IPS DF 4.7 (cell line): ENCODE measurements at regions not wholly inside any gene's neighbourhood (a gene's known extent, or its start where the extent isn't known, plus 50 kb on each side); places are given as distances from the start of the nearest gene placed in this dataset.
A peak's percentile ranks its signal among the peaks of the same experiment; 100 is the strongest.

Experiments
- DNase-seq: peaks from one replicate; pipeline ENCODE4 v3.0.0-alpha.2; 2013; ENCODE audit warnings: low spot score; ENCODE audit errors: extremely low read depth

DNA sequence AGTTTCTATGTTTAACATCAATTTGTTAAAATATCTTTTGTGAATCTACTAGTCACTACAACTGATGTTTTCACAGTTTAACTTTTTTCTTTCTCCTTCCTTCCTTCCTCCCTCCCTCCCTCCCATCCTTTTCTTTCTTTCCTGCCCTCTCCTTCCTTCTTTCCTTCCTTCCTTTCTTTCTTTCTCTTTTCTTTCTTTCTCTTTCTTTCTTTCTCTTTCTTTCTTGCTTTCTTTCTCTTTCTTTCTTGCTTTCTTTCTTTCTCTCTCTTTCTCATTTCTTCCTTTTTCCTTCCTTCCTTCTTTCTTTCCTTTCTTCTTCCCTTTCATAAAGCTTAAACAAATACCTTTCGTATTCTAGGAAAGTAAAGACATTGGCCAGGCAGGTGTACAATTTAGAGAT is 2083.0 kb upstream of the CELF4 start:
- no peak for DNase-seq

DNA sequence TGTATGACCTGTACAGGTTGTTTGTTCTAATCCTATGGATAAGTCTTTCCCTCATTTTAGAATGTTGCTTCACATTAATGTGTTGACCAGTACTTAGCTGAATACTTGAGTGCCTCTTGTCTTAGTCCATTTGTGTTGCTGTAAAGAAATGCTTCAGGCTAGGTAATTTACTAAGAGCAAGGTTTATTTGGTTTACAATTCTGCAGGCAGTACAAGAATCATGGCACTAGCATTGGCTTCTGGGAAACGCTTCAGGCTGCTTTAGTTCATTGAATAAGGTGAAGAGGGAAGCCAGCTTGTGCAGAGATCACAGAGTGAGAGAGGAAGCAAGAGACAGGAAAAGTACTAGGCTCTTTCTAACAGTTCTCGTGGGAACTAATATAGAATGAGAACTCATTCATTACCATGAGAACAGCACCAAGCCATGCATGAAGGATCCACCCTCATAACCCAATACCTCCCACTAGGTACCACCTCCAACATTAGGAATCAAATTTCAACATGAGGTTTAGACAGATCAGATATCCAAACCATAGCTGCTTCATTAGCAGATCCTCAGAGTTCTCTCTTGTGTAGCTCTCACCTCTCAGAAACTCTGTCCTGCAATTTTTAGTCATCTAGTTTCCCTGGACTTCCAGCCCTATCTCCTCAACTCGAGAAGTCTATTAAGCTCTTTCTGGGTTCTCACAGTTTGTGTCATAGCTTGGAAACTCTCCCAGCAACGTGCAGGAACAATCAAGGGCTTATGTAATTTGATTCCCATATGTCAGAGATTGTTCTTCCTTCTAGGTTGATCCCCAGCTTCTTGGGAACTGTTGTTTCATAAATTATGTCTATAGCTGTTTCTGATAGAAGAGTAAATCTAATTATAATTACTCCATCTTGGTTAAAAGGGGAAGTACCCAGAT is 2082.3 kb upstream of the CELF4 start:
- DNase-seq, result no peak

GRCh38 chr18:39638224-39638623 is 2072.6 kb upstream of the CELF4 start:
- DNase-seq, result no peak

DNA sequence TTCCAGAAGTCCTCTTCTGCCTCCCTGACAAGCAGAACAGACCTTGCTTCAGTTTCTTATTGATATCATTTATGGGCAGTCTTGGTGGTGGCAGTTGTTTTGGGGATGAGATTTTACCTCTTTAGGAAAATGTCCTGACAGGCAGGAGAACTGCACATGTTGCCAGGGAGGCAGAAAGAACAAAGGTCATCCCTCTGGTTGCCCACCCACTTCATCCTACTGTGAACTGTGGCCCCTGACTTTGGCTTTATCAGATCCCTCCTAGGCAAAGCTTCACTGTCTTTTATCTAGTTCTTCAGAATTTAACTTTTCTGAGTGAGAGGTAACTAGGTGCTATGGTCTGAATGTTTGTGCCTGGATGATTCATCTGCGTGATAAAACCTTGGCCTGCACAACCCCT is 2071.3 kb upstream of the CELF4 start:
- DNase-seq, result no peak

GRCh38 chr18:39635966-39636365 is 2070.4 kb upstream of the CELF4 start:
- DNase-seq, result no peak

GRCh38 chr18:39635192-39635591 is 2069.6 kb upstream of the CELF4 start:
- no peak for DNase-seq

DNA sequence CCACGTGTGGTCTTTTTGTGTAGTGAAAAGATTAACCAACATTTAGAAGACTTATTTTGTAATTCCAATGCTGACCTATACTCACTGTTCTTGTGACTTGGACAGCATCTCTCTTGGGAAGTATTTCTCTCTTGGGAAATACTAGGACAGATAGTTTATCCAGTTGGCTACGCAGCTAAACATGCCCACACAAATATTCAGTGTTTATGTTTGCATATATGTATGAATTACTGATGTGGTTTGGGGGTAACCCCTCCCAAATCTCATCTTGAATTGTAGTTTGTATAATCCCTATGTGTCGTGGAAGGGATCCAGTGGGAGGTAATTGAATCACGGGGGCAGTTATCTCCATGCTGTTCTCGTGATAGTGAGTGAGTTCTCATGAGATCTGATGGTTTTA is 2062.3 kb upstream of the CELF4 start:
- DNase-seq, result no peak

GRCh38 chr18:39624961-39625360 is 2059.4 kb upstream of the CELF4 start:
- DNase-seq, result no peak

DNA sequence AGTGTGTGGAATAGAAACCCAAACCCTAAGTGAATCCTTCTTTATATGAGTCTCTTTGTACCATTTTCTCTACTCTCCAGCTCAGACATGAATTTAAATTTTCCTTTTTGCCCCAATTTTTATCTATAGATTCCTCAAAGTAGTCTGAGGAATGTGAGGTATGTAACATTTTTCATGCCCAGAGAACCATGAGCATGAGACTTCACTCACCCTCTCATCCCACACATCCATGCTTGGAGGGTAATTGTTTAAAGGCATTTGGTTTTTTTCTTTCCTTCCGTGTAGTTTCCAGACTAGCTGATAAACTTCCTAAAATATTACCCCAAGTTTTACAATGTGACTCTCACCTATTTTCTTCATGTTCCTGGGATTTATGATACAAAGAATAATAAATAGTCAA is 2056.8 kb upstream of the CELF4 start:
- DNase-seq, result no peak

DNA sequence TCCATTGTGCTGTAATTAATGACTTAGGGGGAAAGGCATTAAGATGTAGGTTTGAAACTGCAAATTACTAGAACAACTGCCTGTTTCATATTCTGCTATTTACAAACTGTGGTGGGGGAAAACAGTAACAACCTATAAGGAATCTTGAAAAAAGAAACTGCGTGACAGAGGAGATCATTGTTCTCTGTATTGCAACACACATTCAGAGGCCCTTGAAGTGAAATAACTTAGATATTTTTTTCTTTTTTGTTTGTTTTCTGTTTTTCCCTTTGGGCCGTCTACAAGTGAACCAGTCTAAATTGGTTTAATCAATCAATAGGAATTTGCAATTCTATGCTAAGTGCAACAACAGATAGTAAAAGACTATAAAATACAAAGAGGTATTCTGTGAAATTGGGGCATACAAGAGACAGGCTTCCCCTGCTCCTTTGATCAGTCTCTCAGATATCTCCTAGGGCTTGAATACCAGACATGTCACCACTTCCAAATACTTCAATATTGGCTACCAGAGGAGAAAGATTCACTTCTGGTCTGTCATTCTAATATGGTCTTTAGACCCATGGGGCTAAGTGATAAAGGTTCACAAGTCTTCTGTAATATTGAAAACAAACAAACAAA is 2055.1 kb upstream of the CELF4 start:
- no peak for DNase-seq

DNA sequence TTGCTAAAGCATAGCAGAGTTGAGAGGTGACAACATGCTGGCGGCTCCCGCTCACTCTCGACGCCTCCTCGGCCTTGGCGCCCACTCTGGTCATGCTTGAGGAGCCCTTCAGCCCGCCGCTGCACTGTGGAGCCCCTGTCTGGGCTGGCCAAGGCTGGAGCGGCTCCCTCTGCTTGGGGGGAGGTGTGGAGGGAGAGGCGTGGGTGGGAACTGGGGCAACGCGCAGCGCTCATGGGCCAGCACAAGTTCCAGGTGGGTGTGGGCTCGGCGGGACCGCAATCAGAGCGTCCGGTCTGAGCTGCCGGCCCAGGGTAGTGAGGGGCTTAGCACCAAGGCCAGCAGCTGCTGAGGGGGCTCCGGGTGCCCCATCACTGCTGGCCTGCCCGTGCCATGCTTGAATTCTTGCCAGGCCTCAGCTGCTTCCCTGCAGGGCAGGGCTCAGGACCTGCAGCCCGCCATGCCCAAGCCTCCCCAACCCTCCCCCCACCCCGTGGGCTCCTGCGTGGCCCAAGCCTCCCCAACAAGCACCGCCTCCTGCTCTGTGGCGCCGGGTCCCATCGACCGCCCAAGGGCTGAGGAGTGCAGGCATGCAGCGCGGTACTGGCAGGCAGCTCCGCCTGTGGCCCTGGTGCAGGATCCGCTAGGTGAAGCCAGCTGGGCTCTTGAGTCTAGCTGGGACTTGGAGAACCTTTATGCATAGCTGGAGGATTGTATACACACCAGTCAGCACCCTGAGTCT is 2052.8 kb upstream of the CELF4 start:
- DNase-seq, result no peak

DNA sequence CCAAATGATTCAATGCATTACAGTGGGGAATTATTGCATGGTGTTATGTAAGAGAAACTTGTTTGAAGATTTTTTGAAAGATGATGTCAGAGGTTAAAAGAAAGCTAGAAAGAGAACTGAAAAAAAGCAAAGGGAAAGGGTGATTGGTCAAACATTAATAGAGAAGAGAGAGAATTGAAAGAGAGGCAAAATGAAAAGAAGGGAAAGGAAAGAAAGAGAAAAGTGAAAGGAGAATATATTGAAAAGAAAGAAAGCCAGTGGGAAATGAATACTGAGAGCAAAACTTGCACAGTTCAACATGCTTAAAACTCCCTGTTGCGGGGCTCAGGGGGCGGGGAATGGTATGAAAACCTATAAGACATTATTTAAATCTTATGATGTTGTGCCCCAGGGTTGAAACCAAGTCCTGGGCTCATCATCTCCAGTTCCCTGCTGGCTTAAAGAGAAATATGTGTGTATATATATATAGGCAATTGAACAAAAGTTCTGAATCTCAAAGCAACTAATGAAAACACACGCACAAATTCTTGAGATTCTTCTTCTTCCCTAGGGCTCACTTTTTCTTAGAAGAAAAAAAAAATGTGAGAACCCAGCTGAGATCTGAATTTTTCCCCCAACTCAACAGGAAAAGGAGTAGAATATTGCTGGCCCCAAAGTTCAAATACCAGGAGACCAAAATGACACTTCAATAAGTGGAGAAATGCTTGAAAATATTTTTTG is 2045.9 kb upstream of the CELF4 start:
- no peak for DNase-seq

DNA sequence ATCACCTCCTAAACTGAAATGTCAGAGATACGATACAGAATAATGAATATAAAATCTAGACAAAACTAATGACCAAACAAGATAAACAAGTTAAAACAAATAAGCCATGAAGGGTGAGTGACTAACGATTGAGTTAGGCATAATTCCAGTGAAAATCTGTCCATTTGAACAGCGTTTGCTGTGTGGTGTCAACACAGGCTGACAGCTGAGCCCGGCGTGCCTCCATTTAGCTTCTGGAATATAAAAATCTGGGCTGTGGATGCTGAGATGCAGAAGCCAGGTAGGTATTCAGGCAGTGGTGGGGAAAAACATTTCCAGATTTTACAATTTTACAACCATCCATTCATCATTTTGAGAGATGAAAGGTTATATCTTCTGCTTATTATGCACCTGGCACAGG is 2041.4 kb upstream of the CELF4 start:
- no peak for DNase-seq

DNA sequence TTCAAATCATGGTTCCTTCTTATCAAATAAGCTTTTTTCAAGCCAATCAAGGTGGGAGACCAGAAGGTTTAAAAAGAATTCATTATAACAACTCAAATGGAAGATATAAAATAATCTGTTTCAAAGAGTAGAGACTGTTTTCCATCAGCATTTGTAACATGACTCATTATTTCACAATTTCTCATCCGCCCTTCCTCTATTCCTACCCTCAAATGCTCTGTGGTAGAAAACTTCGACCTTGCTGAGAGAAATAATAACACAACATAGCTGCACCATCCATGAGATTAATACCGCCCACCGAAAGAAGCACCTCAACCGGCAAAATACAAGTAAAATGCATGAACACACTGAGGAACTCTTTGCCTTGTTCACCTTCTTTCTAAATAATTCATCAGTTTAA is 2039.2 kb upstream of the CELF4 start:
- DNase-seq, result no peak

- DNase-seq, result no peak
Measured at GRCh38 chr18:39602131-39602530, 2036.5 kb upstream of the CELF4 start.

- no peak for DNase-seq
Measured at GRCh38 chr18:39600894-39601293, 2035.3 kb upstream of the CELF4 start.

- DNase-seq, result no peak
Measured at GRCh38 chr18:39599251-39599650, 2033.7 kb upstream of the CELF4 start.

DNA sequence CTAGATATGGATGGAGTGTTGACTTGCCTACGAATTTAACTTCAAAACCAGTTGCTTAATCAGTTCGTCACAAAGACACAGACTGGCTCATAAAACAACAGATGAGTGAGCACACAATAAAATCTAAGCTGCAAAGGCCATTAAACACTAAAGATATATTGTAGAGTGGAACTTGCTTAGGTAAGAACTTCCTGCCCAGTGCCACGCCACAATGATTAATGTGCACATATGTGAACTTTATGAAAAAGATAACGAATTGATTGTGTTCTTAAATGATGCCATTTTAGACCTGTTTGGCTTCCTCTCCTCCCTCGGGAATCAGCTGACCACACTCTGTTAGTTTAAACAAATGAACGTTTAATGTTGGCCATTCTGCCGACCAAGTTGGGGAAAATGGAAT is 2031.3 kb upstream of the CELF4 start:
- no peak for DNase-seq

DNA sequence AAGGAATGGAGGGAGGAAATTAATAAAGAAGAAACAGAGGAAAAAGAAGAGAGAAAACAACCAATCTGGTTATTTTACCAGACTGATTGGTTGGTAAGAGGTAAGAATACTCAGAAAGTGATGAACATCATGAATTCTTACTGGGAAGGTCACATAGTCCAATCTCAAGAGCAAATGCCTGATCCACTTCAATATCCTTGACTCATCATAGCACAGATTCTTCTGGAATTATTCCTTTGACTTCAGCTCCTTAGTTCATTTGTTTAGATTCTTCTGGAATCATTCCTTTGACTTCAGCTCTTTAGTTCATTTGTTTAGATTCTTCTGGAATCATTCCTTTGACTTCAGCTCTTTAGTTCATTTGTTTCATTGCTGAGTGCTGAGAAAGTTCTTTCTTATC is 2030.6 kb upstream of the CELF4 start:
- DNase-seq, result no peak

GRCh38 chr18:39594206-39594605 is 2028.6 kb upstream of the CELF4 start:
- DNase-seq, result no peak

- DNase-seq, result peak; percentile 66
Measured at GRCh38 chr18:39591649-39592048, 2026.1 kb upstream of the CELF4 start.

DNA sequence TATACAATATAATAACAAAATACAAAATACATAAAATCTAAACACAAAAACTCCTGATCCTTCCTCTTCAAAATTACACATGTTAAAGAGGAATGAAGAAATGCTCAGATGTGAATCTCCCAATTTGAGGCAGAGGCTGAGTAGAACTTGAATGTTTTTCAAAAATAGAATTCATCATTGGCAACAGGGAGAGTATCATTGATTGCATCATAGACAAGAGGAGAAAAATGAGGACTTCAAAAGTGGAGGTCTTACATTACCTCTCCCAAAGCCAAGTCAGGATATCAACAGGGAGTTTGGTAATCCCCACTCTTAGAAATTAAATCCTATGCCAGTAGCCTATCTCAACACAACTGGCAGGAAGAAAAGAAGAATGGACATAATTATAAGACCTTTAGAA is 2023.9 kb upstream of the CELF4 start:
- DNase-seq, result no peak
